SIG-M5 treated with dmso at 0.1 percent for 504 hours (cell line): ENCODE measurements at regions not wholly inside any gene's neighbourhood (a gene's known extent, or its start where the extent isn't known, plus 50 kb on each side); places are given as distances from the start of the nearest gene placed in this dataset.

ENCODE experiments used
- DNase-seq: peaks from one replicate; lab custom pipeline; 2025; ENCODE audit not compliant: unreplicated experiment; lab: John Stamatoyannopoulos, UW

DNA sequence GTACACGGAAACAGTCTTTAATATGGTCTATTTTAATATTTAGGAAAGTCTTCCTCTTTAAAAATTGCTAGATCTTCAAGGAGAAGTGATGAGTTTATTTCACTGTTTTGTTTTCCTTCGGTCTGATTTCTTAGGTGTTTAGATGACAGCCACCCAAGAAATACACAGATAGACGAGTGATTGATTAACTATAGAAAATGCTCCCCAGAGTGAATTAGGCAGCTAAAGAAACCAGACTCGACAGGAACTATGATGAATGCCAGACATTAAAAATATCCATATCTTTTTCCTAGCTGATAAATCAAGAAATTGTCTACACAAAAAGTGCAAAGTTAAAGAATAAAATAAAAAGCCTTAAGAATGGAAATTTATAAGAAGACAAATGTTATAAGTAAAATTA is 888.7 kb upstream of the CNTNAP5 start:
- no peak for DNase-seq

DNA sequence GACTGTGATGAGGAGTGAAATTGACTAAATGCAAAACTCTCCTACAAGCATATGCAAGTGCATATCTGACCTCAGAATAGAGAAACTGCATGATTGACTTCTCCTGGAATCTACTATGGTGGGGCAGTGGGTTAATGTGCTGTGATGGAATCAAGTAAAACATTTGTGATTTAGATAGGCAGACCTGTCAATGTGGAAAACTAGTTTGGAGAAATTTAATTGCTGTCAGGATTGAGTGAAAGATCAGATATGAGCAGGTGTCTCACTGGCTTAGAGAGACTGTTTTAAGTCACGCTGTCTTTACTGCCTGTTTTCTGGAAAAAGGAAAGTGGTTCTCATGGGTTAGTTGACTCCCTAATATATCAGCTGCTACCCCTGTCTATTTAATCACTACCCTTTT is 881.0 kb upstream of the CNTNAP5 start:
- DNase-seq = no peak

GRCh38 chr2:123153041-123153440 is 872.0 kb upstream of the CNTNAP5 start:
- DNase-seq = no peak

DNA sequence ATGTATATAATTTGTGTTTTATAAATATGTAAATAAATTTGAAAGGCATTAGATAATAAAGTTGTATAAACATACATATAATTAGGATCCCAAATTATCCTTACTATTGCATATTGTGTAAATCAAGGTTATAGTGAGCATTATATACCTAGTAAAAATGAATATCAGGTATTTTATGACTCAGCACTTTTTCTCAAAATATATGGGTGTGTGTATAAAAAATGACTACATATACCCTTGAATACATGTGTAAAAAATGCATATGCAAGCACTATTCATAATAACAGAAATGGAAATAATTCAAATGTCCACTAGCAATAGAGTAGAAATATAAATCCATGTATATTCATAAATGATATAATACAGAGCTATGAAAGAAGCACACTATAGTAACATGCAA is 870.9 kb upstream of the CNTNAP5 start:
- no peak for DNase-seq

DNA sequence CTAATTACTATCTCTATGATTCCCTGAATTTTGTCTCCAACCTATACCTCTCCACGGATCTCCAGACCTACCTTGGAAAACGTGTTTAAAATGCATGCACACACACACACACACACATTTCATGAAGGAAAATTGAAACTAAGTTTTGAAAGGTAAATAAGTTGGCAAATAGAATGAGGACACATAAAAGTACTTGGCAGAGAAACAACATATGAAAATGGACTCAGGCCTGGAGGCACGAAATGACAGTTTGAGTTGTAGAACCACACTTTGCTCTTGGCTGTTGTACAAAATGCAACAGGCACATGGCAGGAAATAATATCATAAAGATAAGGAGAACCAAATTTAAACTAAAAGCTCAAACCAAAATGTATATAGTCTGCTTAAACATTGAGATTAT is 868.1 kb upstream of the CNTNAP5 start:
- no peak for DNase-seq

DNA sequence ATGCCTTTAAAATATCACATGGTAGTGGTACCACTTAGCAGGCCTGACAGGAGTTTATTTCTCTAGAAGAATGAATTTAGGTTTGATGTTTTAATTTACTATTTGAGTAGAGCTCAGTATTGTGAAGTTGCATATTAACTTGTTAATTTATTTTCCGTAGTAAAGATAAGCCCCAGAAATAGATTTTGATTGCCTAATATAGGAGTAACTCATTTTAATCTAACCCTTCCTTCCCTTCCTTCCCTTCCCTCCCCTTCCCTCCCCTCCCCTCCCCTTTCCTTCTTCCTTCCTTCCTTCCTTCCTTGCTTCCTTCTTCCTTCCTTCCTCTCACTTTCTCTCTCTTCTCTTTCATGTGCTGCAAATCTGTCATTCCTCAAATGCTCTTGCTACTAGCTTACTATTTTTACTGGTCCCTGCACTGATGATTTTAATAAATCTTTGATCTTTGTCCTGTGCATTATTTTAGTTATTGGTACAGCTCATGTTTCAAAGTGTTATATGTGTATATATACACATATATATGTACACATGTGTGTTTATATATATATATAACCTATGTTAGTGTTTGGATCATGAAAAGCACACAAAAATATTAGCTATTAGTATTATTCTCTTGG is 862.6 kb upstream of the CNTNAP5 start:
- DNase-seq = no peak

GRCh38 chr2:123163398-123163797 is 861.7 kb upstream of the CNTNAP5 start:
- no peak for DNase-seq

DNA sequence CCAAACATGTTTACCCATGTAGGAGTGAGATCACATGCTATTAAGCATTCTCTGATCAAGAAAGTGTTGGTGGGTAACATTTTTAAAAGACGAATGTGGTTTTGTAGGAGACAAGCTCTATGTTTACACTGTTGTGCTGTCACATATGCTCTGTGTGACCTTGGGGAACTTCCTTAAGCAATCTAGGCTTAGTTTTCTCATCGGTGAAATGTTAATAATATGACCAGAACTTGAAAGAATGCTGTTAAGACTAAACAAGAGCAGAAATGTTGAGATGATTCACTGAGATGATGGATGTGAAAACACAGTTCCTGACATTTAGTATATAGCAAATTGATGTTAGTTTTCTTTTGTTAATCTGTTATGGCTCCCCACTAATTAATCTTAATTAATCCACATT is 860.9 kb upstream of the CNTNAP5 start:
- DNase-seq = no peak

- DNase-seq = no peak
Measured at GRCh38 chr2:123165616-123166015, 859.5 kb upstream of the CNTNAP5 start.

DNA sequence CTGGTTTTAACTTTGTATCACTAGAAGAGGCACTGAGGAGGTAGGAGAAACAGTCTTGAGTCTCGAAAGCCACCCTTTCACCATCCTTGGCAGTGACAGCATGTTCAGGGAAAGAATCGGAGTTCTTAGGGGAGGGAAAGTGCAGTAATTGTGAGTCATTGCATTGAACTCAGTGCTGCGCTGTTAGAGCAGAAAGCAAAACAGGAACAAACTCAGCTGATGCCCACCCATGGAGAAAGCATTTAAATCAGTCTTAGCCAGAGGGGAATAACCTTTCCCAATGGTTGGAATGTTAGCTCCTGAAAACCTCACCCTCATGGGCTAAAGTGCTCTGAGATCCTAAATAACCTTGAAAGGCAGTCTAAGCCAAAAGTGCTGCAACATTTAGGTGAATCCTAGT is 845.6 kb upstream of the CNTNAP5 start:
- no peak for DNase-seq

DNA sequence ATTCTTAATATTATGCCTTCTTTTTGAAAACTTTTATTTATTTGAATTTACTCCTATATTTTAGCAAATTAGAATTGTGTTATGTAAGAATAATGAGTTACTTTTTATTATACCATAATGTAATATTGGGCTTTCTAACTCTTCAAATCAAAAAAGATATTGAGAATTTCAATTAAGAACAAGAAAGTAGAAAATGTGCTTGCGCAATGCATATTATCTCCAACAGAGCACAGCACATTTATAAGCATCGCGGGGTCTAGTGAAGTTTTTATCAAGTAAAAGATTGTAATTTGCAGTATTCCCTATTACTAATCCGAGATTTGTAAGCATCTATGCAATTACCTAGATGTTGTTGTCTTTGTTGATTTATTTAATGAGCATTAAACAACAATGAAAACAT is 829.1 kb upstream of the CNTNAP5 start:
- DNase-seq = no peak

DNA sequence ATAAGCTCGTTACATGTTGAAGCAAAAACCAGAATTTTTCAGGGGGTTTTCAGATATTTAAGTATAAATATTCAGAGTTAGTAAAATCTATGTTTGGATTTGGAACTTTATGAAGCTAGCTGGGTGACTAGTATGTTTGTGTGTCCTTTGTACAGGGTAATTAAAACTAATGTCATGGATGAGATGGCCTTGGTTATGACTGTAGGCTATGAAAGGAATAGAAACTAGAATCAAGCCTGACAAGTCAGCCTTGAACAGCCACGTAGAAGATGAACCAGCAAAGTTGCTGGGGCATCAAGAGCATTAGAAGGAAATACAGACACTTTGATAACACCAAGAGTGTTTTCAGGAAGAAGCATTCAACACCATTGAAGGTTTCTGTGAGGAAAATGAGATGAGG is 825.1 kb upstream of the CNTNAP5 start:
- DNase-seq = no peak

DNA sequence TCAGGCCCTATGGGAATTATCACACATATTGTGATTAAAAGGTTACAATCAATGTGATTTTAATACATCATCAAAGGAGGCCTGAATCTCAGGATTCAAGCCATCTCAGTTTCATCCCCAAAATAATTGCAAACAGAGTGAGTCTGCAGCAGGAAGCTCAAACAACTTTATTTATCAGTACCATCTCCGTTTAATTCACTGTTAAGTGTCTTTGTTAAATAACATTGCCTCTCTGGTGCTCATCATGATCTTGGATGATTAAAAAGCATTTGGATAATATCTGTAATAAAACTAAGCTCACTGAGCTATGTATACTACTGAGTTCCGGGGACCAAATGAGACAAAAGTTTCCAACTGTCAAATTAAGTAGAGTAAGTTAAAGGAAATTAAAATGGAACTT is 817.8 kb upstream of the CNTNAP5 start:
- no peak for DNase-seq

DNA sequence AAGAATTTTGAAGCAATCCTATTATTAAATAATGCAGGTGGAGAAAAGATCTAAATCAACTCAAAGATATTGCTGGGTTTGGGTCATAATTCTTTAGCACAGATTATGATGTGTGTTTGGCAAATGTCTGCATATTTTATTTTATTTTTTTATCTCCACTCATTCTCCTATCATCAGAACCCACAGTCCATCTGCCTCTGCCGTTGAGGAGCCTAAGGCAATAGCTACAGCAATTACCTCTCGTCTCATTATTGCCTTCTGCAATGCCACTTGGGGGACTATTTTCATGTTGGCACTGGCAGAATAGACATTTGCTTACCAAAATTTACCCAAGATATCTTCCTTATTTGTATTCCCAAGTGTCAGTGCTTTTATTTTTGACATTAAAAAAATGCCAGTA is 815.9 kb upstream of the CNTNAP5 start:
- no peak for DNase-seq

- DNase-seq = no peak
Measured at GRCh38 chr2:123211181-123211580, 813.9 kb upstream of the CNTNAP5 start.

GRCh38 chr2:123245156-123245555 is 779.9 kb upstream of the CNTNAP5 start:
- DNase-seq = no peak

DNA sequence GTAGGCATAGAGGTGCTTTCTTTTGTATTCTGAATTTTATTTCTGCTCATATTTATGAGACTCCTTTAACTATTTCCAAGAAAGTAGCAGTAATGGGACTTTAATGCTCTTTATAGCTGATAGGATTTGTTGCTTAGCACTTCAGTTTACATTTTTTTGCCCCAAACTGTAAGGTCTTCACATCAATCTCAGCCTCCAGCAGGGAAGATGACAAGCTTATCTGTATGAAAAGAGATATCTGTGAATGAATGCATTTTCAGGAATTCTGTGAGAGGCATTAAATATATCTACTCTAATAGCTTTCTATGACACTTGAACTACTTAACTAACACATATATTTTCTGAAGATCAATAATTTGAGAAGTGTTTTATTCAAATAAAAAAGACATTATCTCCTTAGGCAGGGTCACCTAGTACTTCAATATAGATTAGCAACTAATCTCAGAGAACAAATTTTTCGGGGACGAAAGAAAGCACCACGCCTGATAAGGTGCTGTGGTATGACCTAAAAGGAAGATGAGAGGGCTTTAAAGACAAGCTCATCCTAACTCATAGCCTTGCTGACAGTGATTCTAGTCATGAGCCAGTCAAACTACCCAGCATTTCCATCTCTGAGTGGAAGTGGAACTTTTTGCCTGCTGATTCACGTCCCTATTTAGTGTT is 766.1 kb upstream of the CNTNAP5 start:
- DNase-seq = no peak

DNA sequence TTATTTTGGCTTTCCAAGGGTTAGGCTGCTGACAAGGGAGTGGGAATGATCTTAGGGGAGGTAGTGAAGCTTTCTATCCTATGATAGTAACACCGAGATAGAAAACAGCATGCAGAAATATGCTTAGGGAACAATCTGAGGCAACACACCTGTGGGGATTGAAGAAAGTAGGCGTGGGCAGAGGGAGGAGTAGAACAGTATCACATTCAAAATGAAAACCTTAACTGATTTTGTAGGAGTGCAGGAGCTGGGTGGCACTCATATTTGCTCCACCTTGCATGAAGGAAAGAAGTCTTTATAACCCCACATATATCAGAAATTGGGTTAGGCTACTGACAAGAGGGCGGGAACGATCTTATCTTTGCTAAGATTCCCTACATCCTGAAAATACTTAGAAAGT is 762.2 kb upstream of the CNTNAP5 start:
- no peak for DNase-seq

DNA sequence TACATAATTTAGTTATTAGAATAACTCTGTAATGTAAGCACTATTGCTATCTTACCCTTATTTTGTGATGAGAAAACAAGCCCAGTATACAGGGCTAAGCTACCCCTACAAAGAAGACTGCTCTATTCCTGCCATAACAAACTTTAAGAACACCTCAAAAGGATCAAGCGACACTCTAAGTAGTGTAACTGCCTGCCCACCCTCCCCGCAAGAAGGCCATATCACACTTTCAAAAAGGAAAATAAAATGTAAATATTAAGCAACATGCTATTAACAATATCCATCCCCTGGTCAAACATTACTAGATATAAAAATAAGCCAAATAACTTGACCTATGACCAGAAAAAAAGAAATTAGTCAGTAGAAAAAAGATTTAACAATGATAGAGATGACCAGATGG is 741.7 kb upstream of the CNTNAP5 start:
- no peak for DNase-seq

- DNase-seq = no peak
Measured at GRCh38 chr2:123303731-123304130, 721.4 kb upstream of the CNTNAP5 start.
